ENCODE measurements at regions not wholly inside any gene's neighbourhood (a gene's known extent, or its start where the extent isn't known, plus 50 kb on each side); places are given as distances from the start of the nearest gene placed in this dataset.

GRCh38 chr5:136665331-136665730 lies 300.0 kb upstream of the TRPC7 start:
- TF ChIP-seq, protein P1, sequence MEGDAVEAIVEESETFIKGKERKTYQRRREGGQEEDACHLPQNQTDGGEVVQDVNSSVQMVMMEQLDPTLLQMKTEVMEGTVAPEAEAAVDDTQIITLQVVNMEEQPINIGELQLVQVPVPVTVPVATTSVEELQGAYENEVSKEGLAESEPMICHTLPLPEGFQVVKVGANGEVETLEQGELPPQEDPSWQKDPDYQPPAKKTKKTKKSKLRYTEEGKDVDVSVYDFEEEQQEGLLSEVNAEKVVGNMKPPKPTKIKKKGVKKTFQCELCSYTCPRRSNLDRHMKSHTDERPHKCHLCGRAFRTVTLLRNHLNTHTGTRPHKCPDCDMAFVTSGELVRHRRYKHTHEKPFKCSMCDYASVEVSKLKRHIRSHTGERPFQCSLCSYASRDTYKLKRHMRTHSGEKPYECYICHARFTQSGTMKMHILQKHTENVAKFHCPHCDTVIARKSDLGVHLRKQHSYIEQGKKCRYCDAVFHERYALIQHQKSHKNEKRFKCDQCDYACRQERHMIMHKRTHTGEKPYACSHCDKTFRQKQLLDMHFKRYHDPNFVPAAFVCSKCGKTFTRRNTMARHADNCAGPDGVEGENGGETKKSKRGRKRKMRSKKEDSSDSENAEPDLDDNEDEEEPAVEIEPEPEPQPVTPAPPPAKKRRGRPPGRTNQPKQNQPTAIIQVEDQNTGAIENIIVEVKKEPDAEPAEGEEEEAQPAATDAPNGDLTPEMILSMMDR (IDR thresholded peaks at IDR 0.05), result no peak
- no peak for TF ChIP-seq POLR2A (IDR thresholded peaks at IDR 0.05)

Measured in Peyer's patch (tissue), 4 donors.